ENCODE measurements at regions not wholly inside any gene's neighbourhood (a gene's known extent, or its start where the extent isn't known, plus 50 kb on each side); places are given as distances from the start of the nearest gene placed in this dataset.

DNA sequence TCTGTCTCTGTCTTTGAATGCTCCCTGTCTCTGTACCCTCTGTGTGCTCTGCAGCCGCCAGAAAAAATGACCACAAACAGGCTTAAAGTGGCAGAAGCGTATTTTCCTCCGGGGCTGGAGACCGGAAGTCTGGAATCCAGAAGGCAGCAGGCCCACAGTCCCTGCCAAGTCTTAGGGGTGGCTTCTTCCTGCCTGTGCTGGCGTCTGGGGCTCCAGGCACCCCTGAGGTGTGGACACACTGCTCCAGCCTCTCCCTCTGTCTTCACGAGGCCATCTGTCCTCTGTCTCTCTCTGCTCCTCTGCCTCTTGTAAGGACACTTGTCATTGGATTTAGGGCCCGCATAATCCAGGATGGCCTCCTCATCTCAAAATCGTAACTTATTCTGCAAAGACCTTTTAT lies 298.4 kb upstream of the IRX4 start:
- DNase-seq (ENCODE audit: low read depth) = no peak
- H3K4me3 ChIP-seq (ENCODE audit: low read depth, low read length) = no peak overlapping the region
- TF ChIP-seq, protein P1, sequence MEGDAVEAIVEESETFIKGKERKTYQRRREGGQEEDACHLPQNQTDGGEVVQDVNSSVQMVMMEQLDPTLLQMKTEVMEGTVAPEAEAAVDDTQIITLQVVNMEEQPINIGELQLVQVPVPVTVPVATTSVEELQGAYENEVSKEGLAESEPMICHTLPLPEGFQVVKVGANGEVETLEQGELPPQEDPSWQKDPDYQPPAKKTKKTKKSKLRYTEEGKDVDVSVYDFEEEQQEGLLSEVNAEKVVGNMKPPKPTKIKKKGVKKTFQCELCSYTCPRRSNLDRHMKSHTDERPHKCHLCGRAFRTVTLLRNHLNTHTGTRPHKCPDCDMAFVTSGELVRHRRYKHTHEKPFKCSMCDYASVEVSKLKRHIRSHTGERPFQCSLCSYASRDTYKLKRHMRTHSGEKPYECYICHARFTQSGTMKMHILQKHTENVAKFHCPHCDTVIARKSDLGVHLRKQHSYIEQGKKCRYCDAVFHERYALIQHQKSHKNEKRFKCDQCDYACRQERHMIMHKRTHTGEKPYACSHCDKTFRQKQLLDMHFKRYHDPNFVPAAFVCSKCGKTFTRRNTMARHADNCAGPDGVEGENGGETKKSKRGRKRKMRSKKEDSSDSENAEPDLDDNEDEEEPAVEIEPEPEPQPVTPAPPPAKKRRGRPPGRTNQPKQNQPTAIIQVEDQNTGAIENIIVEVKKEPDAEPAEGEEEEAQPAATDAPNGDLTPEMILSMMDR (IDR thresholded peaks at IDR 0.05; ENCODE audit: control insufficient read depth, extremely low read depth, insufficient read depth) = no peak

DNA sequence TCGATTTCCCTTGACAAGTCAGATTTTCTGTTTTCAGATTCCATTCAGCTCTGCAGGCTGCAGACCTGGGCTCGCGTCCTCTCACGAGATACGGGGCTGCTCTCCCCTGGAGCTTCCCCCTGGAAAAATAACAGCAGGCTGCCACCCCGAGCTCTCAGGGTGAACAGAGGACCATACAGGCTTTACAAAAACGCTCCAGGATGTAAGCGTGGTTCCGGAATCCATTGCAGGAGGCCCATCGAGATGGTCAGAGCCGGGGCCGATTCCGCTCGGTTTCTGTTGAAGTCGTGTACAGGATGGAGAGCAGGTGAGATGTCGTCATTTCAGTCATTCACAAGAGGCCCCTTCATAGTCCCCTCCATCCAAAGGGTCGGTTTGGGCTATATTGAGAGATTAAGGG lies 297.7 kb upstream of the IRX4 start:
- TF ChIP-seq, protein P1 (IDR thresholded peaks at IDR 0.05; ENCODE audit: control insufficient read depth, extremely low read depth, insufficient read depth) = no peak
- no peak for DNase-seq (ENCODE audit: low read depth)
- no peak overlapping the region for H3K4me3 ChIP-seq (ENCODE audit: low read depth, low read length)

DNA sequence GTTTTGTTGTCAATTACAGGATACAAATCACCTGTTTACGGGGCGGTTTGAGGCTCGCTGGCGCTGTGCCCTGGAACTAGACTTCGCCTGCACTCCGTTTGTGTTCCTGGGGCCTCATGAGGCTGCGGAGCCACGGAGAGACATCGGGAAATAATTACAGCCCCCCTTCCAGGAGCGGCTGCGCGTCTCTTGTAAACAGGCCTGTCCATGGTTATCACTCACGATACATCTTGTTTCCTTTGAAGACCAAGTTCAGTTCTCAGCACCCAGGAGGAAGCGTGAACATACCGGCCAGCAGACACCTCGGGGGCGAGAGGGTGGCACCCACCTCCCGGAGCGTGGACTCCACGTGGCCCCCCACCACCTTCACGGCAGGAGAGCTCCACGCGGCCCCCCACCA lies 297.1 kb upstream of the IRX4 start:
- TF ChIP-seq, protein P1 (IDR thresholded peaks at IDR 0.05; ENCODE audit: control insufficient read depth, extremely low read depth, insufficient read depth) = no peak
- H3K4me3 ChIP-seq (ENCODE audit: low read depth, low read length) = no peak overlapping the region
- DNase-seq (ENCODE audit: low read depth) = no peak

DNA sequence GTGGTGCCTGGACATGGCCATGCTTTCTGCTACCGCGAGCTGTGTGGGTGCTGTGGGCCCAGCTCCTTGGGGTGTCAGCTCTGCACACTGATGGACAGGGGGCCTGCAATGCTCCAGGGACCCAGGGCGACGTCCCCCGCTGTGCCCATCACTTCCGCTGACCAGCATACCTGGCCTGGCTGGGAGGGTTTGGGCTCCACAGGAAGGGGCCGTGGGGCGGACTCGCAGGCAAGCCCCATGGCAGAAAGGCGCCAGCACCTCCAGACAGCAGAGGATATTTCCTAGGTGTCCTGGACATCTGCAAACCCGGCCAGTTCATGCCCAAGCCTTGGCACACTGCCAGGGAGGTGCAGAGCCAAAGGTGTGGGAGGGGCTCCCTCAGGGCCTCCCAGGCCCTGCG lies 295.8 kb upstream of the IRX4 start:
- TF ChIP-seq, protein P1 (IDR thresholded peaks at IDR 0.05; ENCODE audit: control insufficient read depth, extremely low read depth, insufficient read depth) = no peak
- DNase-seq (ENCODE audit: low read depth) = no peak

DNA sequence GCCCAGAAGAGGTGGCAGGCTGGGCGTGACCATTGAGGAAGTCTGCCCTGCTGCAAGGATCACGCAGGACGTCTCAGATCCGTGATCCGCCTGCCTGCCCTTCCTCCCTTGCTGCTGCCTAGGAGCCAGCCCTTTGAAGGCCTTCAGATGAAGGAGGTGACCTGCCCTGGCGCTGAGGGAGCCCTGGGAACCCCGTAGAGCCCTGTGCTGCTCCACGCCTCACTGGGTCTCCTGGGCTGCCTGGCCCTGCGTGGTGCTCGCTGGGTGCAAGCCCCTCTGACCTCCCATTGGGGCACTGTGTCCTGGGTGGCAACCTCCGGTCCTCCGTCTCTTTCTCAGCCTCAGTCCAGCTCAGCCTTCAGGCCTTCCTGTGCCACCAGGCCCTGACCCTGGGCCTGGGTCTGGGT lies 295.3 kb upstream of the IRX4 start:
- DNase-seq (ENCODE audit: low read depth) = no peak
- H3K4me3 ChIP-seq (ENCODE audit: low read depth, low read length) = no peak overlapping the region
- TF ChIP-seq, protein P1 (IDR thresholded peaks at IDR 0.05; ENCODE audit: control insufficient read depth, extremely low read depth, insufficient read depth) = no peak

More for the DNA sequence above, 295.8 kb upstream of the IRX4 start:
- H3K4me3 ChIP-seq (ENCODE audit: low read depth, low read length) = no peak overlapping the region

DNA sequence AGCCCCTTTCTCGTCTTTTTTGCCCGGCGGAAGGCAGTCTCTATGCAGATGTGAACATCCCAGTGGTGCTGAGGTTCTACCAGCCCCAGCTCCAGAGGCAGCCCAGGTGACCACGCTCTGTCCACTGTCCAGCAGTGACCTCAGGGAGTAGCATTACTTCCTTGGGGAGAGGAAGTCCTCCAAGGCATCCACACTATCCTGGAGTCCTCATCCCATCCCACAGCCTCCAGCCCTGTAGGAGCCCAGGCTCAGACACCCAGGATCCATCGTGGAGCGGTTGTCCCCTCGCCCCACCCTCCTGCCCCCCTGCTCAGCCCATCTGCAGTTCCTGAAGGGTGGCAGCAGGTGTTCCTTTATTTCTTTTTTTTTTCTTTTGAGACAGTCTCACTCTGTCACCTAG lies 294.5 kb upstream of the IRX4 start:
- TF ChIP-seq, protein P1 (IDR thresholded peaks at IDR 0.05; ENCODE audit: control insufficient read depth, extremely low read depth, insufficient read depth) = no peak
- H3K4me3 ChIP-seq (ENCODE audit: low read depth, low read length) = no peak overlapping the region
- no peak for DNase-seq (ENCODE audit: low read depth)

DNA sequence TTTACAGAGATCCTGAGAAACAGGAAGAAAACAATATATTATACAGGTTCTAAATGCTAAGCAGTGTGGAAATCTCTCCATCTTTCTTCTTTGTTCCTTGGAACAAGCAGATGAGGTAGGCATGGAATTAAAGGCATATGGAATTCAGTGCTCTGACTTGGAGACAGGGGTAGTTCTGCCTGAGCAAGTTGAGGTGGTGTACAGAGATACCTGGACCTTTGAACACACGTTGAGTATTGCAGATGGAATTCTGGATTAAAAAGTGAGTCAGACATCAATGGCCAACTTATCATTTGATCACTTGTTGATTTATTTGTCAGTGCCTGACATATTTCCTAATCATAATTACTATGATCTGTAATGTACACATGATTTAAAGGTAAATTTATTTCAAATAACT lies 293.9 kb upstream of the IRX4 start:
- no peak for DNase-seq (ENCODE audit: low read depth)
- TF ChIP-seq, protein P1 (IDR thresholded peaks at IDR 0.05; ENCODE audit: control insufficient read depth, extremely low read depth, insufficient read depth) = no peak
- H3K4me3 ChIP-seq (ENCODE audit: low read depth, low read length) = no peak overlapping the region
